Endothelial cell of umbilical vein (primary cell): ENCODE measurements at regions not wholly inside any gene's neighbourhood (a gene's known extent, or its start where the extent isn't known, plus 50 kb on each side); places are given as distances from the start of the nearest gene placed in this dataset.

Experiments used
- BruUV-seq: library from RNA; stranded (reverse); fragments of 400-500 nt; replicated peaks from 2 replicates; lab custom pipeline; 2021; lab: Mats Ljungman, UMichigan
- CTCF ChIA-PET: fragments of 300-600, 350-600 bp; sonication (Branson Sonifier 250); formaldehyde crosslinking; loops from one replicate; lab custom pipeline; 2021; ENCODE audit warnings: antibody characterized with exemption, inconsistent platforms; lab: Charles Lee
- POLR2A ChIA-PET: fragments of 300-600, 350-600 bp; sonication (Branson Sonifier 250); formaldehyde crosslinking; loops from one replicate; lab custom pipeline; 2021; ENCODE audit warnings: antibody characterized with exemption, inconsistent platforms; lab: Charles Lee
- DNase-seq: peaks from one replicate; pipeline ENCODE4 v3.0.0-alpha.2; 2011; ENCODE audit warnings: low read depth, low spot score
- FAIRE-seq: peaks from 2 replicates; lab custom pipeline; 2011; peaks lifted over from hg19 to GRCh38; lab: Jason Lieb, UNC
- H2AFZ ChIP-seq: 2 replicates; pipeline ENCODE4 v1.6.0; 2012; ENCODE audit warnings: low read depth, low read length, control low read depth, inconsistent platforms
- H3K27ac ChIP-seq: 2 replicates; pipeline ENCODE4 v1.5.1; 2011; ENCODE audit warnings: low read depth, mild to moderate bottlenecking, control low read depth, low read length, moderate library complexity; ENCODE audit not compliant: insufficient read depth
- H3K27me3 ChIP-seq, 2 experiments: 2 replicates each; pipeline versions ENCODE4 v1.6.0 to v1.6.1; 2011; ENCODE audit warnings: low read length in 2 of 2, mixed read lengths in 1 of 2; ENCODE audit not compliant: control insufficient read depth in 2 of 2, insufficient read depth in 2 of 2
- H3K36me3 ChIP-seq, 2 experiments: 2 replicates in 1 of 2; 3 replicates in 1 of 2; pipeline ENCODE4 v1.5.1; 2011; ENCODE audit warnings: low read length in 2 of 2, mild to moderate bottlenecking in 1 of 2, moderate library complexity in 1 of 2; ENCODE audit not compliant: control insufficient read depth in 2 of 2, insufficient read depth in 2 of 2; ENCODE audit errors: extremely low read depth in 1 of 2
- H3K4me1 ChIP-seq: 3 replicates; pipeline ENCODE4 v1.5.1; 2011; ENCODE audit warnings: mild to moderate bottlenecking, low read length; ENCODE audit not compliant: control insufficient read depth, insufficient read depth; ENCODE audit errors: extremely low read depth
- H3K4me2 ChIP-seq: 2 replicates; pipeline ENCODE4 v1.6.1; 2011; ENCODE audit warnings: low read length, control low read depth, mixed read lengths; ENCODE audit not compliant: insufficient read depth
- H3K4me3 ChIP-seq, 3 experiments: fragments of 200-600 bp in 1 of 3; sonication (generic), shearing (Covaris generic) in 1 of 3; replicated peaks in 1 of 3; 2 replicates each; pipeline ENCODE4 v1.5.1; 2011 to 2016; ENCODE audit warnings: control low read depth in 3 of 3, low read length in 3 of 3, mild to moderate bottlenecking in 2 of 3, inconsistent platforms in 1 of 3, low read depth in 1 of 3, moderate library complexity in 1 of 3; ENCODE audit not compliant: insufficient read depth in 1 of 3
- H3K79me2 ChIP-seq: 2 replicates; pipeline ENCODE4 v1.6.0; 2012; ENCODE audit warnings: low read length, inconsistent platforms; ENCODE audit not compliant: control insufficient read depth, insufficient read depth
- H3K9ac ChIP-seq: replicated peaks from 2 replicates; pipeline ENCODE3; 2011; ENCODE audit warnings: low read length, control low read depth; ENCODE audit not compliant: insufficient read depth; ENCODE audit errors: extremely low read depth
- H3K9me1 ChIP-seq: replicated peaks from 3 replicates; pipeline ENCODE4 v1.6.0; 2011; ENCODE audit warnings: mild to moderate bottlenecking, low read length; ENCODE audit not compliant: control insufficient read depth, insufficient read depth; ENCODE audit errors: extremely low read depth
- H3K9me3 ChIP-seq: replicated peaks from 2 replicates; pipeline ENCODE4 v1.5.1; 2012; ENCODE audit warnings: low read length, inconsistent platforms; ENCODE audit not compliant: control insufficient read depth, insufficient read depth
- H4K20me1 ChIP-seq: replicated peaks from 2 replicates; pipeline ENCODE3; 2011; ENCODE audit warnings: mild to moderate bottlenecking, low read length; ENCODE audit not compliant: control insufficient read depth, insufficient read depth; ENCODE audit errors: extremely low read depth
- CTCF ChIP-seq, 2 donors: IDR thresholded peaks; 1 replicate in 1 of 2; 2 replicates in 1 of 2; pipeline ENCODE4 v1.5.1; 2011; ENCODE audit warnings: low read length in 2 of 2, mild to moderate bottlenecking in 2 of 2, moderate library complexity in 2 of 2, control low read depth in 1 of 2, inconsistent platforms in 1 of 2, low read depth in 1 of 2; ENCODE audit not compliant: insufficient read depth in 1 of 2; ENCODE audit errors: extremely low read depth in 1 of 2
- EZH2 ChIP-seq: IDR thresholded peaks from 2 replicates; pipeline ENCODE4 v1.6.1; 2012; ENCODE audit warnings: borderline replicate concordance, low read depth, mild to moderate bottlenecking, moderate library complexity, low read length, inconsistent platforms; ENCODE audit not compliant: severe bottlenecking
- JUN ChIP-seq: IDR thresholded peaks from 2 replicates; pipeline ENCODE4 v1.6.1; 2011; ENCODE audit warnings: borderline replicate concordance, low read depth; ENCODE audit not compliant: insufficient read length, insufficient read depth
- MAX ChIP-seq: IDR thresholded peaks from 2 replicates; pipeline ENCODE4 v1.6.1; 2011; ENCODE audit not compliant: insufficient read depth, insufficient read length
- MYC ChIP-seq: IDR thresholded peaks from one replicate; pipeline ENCODE4 v1.6.1; 2011; ENCODE audit warnings: mild to moderate bottlenecking, low read depth, low read length
- POLR2A ChIP-seq: IDR thresholded peaks from 2 replicates; pipeline ENCODE4 v1.6.1; 2012; ENCODE audit warnings: low read depth, mild to moderate bottlenecking, control low read depth, low read length
- POLR2AphosphoS5 ChIP-seq: IDR thresholded peaks from 2 replicates; pipeline ENCODE4 v1.6.1; 2012; ENCODE audit warnings: low read depth, mild to moderate bottlenecking, control low read depth, low read length, moderate library complexity; ENCODE audit not compliant: insufficient read depth
- dilution Hi-C: fragments of 300-500 bp; cut with MboI; formaldehyde crosslinking; loops from one replicate; pipeline ENCODE4 v1.15.0; 2019; ENCODE audit warnings: low sequenced_read_pairs; ENCODE audit not compliant: extremely low pct_ligation_motif_present
- intact Hi-C: fragments of 100-400 bp; cut with micrococcal nuclease; formaldehyde crosslinking; loops from one replicate; pipeline ENCODE4 v1.10.0; 2022

GRCh38 chr6:167394339-167394738 is 69.5 kb downstream of the TTLL2 start:
- CTCF ChIA-PET: no interaction called here
- dilution Hi-C loops: no loop called here
- BruUV-seq: no TSS peak

More at GRCh38 chr6:167394339-167394738, 69.5 kb downstream of the TTLL2 start:
- Histone ChIP-seq H3K9me1 (no peaks in the 10 kb centered on the region), H3K4me3 (no peak overlapping the region), H3K79me2 (no peaks in the 10 kb centered on the region), H3K9me3 (no peaks in the 10 kb centered on the region), H3K4me1 (no peaks in the 10 kb centered on the region), H2AFZ (no peak overlapping the region), H4K20me1 (no peaks in the 10 kb centered on the region), H3K4me2 (no peak overlapping the region), H3K36me3 (no peaks in the 10 kb centered on the region), H3K9ac (no peak overlapping the region), H3K27me3 (no peaks in the 10 kb centered on the region), H3K27ac (no peak overlapping the region)
- intact Hi-C loops: no loop called here
- DNase-seq: no peak
- FAIRE-seq: no peak
- POLR2A ChIA-PET: no interaction called here
- TF ChIP-seq POLR2A: no peak
- no peak for TF ChIP-seq POLR2AphosphoS5
- TF ChIP-seq CTCF (IDR thresholded peaks at IDR 0.05; ENCODE audit: extremely low read depth in 1 of 2, insufficient read depth in 1 of 2, low read depth in 1 of 2, low read length in 2 of 2): no peak
- TF ChIP-seq EZH2: no peak
- no peak for TF ChIP-seq MAX
- no peak for TF ChIP-seq JUN
- no peak for TF ChIP-seq MYC
